IPS-18c (cell line): ENCODE measurements at regions not wholly inside any gene's neighbourhood (a gene's known extent, or its start where the extent isn't known, plus 50 kb on each side); places are given as distances from the start of the nearest gene placed in this dataset.
"Not testable (repeated sequence)": the region's sequence is repeated elsewhere in the genome, so short reads cannot be mapped to it uniquely, and the experiment has no call there.

Source experiments
- H3K4me3 ChIP-seq: 2 replicates; pipeline ENCODE4 v1.7.0; 2013; ENCODE audit warnings: low read depth, mild to moderate bottlenecking, low read length, moderate library complexity; ENCODE audit not compliant: insufficient read depth
- H3K9me3 ChIP-seq: one replicate; pipeline ENCODE4 v1.6.1; 2013; ENCODE audit warnings: mild to moderate bottlenecking, low read length, moderate library complexity; ENCODE audit not compliant: control insufficient read depth, insufficient read depth

DNA sequence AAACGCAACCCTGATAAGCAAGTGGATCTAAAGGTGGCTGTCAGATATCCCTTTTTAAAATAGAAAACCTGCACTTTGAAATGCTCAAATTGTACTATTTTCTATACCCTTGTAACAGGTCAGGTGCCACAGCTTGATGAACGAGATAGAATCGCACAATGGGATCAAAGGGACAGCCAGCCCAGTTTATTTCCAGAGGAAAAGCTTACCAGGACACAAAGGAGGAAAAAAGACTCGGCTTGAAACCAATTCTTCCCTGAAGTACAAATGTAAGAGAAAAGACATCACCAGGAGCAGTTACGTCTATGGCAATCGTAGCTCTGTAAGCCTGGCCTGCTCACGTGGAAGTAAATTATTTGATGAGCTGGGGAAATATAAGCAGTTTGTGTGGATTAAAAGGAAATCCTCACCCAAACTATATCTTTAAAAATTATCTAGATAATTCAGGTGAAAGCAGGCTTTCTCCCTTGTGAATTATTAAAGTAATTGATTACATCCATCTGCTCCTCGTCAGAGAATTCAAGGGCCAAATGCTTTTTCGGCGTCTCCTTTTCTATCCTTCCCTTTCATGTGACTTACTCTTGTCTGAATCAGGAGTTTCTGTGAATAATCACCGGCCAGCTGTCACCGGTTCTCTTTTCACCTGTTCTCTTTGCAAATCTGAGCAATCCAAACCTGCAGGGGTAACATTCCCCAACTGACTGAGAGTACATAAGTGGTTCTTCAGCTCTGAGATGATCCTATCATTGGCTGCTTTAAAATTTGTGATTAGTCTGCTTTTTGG, 339.2 kb upstream of the ONECUT1 start:
- no peaks in the 10 kb centered on the region for H3K9me3 ChIP-seq
- H3K4me3 ChIP-seq: no peak overlapping the region

GRCh38 chr15:53128652-53129051, 338.5 kb upstream of the ONECUT1 start:
- Histone ChIP-seq H3K4me3 (no peak overlapping the region), H3K9me3 (no peaks in the 10 kb centered on the region)

DNA sequence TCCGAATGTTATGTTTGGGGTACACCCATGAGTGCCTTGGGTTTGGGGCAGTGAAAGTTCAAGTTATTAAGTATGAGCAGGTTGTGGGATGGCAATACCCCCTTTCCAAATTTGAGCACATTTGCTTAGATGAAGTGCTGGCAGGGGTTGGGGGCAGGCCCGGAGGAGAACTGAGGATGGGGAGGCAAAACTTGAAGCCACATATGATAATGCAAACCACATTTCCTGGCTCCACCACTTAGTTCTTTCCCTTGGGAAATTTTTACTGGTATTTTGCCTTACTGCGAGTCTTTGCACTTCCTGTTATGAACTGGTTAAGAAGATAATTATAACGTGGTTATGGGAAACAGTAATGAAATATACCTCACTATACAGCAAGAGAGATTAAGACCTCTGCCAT, 336.0 kb upstream of the ONECUT1 start:
- Histone ChIP-seq H3K4me3 (no peak overlapping the region), H3K9me3 (no peaks in the 10 kb centered on the region)

GRCh38 chr15:53122818-53123217, 332.7 kb upstream of the ONECUT1 start:
- no peak overlapping the region for H3K4me3 ChIP-seq
- no peaks in the 10 kb centered on the region for H3K9me3 ChIP-seq

DNA sequence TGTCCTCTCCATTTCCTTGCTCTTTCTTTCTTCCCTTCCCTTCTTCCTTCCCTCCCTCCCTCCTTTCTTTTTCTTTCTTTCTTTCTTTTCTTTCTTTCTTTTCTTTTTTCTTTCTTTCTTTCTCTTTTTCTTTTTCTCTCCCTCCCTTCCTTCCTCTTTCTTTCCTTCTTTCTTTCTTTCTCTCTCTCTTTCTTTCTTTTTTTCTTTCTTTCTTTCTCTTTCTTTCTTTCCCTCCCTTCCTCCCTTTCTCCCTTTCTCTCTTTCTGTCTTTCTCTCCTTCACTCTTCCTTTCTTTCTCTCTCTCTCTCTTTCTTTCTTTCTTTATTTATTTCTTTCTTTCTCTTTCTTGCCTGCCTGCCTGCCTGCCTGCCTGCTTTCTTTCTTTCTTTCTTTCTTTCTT, 326.8 kb upstream of the ONECUT1 start:
- H3K9me3 ChIP-seq, H3K4me3 ChIP-seq: not testable (repeated sequence)

GRCh38 chr15:53116169-53116568, 326.0 kb upstream of the ONECUT1 start:
- Histone ChIP-seq H3K9me3 (no peaks in the 10 kb centered on the region), H3K4me3 (no peak overlapping the region)

GRCh38 chr15:53115563-53115962, 325.4 kb upstream of the ONECUT1 start:
- Histone ChIP-seq H3K4me3 (no peak overlapping the region), H3K9me3 (no peaks in the 10 kb centered on the region)

- Histone ChIP-seq H3K4me3 (no peak overlapping the region), H3K9me3 (no peaks in the 10 kb centered on the region)
Observed at GRCh38 chr15:53114960-53115359, 324.8 kb upstream of the ONECUT1 start.

DNA sequence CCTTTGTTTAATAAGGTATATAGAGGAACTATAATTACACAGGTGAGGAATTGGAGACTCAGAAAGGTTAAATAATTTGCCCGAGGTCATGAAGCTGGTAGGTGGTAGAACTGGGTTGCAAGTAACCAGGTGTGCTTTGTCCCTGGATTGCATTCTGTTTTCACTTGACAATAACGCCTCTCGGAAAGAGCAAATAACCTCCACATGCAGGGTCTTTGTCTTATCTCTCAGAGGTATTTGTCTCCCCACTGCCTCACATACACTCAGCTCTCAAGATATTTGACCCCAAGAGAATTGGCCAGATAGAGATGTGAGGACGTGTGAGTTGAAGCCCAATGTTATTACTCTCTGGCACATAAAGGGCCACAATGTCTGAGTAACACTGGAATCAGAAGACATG, 320.9 kb upstream of the ONECUT1 start:
- Histone ChIP-seq H3K4me3 (no peak overlapping the region), H3K9me3 (no peaks in the 10 kb centered on the region)

DNA sequence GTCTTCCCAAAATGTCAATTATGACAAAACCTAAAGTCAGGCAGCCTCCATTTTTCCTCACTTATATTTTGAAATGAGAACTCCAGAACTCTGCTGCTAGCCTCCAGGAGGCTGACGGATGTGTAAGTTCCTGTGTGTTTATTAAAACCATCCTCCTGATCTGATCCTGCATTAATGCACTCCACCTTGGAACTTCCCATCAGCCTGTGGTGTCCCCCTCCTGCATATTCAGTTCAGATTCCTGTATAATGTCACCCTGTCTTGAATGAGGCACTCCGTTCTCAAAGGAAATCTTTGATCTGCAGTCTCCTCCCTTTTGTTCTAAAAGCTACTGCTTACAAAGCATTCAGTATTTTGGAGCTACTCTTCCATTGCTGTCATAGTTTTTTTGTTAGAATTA, 318.2 kb upstream of the ONECUT1 start:
- H3K9me3 ChIP-seq: no peaks in the 10 kb centered on the region
- no peak overlapping the region for H3K4me3 ChIP-seq

- H3K9me3 ChIP-seq: no peaks in the 10 kb centered on the region
Observed at GRCh38 chr15:53107855-53108254, 317.7 kb upstream of the ONECUT1 start.

GRCh38 chr15:53106505-53107286, 316.6 kb upstream of the ONECUT1 start:
- no peaks in the 10 kb centered on the region for H3K9me3 ChIP-seq
- no peak overlapping the region for H3K4me3 ChIP-seq

More at GRCh38 chr15:53107855-53108254, 317.7 kb upstream of the ONECUT1 start:
- no peak overlapping the region for H3K4me3 ChIP-seq

DNA sequence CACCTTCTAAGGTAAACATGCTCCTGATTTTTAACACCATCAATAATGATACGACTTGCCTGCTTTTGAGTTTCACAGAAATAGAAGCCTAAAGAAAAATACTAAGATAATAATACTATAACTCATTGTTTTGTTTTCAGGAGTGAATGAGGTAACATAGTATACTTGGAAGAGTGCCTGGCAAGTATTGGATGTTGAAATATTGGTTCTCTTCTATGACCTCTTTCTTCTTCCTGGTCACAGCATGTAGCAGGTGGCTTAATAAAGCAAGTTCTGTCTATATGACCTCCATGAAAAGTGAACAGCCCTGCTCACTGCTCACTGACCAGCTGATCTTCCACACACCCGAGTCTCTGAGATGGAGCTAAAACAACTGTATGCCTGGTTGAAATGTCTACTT, 312.3 kb upstream of the ONECUT1 start:
- Histone ChIP-seq H3K9me3 (no peaks in the 10 kb centered on the region), H3K4me3 (no peak overlapping the region)

DNA sequence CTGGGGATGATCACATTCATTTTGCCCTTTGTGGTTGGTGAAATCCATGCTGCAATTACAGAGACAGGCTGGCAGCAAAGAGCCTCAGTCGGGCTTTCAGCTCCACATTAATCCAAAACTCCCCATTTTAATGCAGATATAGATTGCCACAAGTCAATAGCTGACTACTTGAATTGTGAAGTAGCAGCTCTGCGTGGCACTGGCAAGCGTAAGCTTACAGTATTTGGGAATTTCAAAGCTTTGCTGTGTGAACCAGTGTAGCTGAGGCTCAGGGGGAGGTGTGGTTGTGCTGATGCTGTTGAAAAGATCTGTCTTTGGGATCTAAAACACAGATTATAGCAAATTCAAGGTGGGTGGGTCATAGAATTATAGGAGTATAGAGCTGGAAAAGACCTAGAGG, 290.3 kb upstream of the ONECUT1 start:
- no peaks in the 10 kb centered on the region for H3K9me3 ChIP-seq
- H3K4me3 ChIP-seq: no peak overlapping the region

- no peak overlapping the region for H3K4me3 ChIP-seq
Observed at GRCh38 chr15:53074221-53074620, 284.1 kb upstream of the ONECUT1 start.

GRCh38 chr15:53072077-53072476, 281.9 kb upstream of the ONECUT1 start:
- Histone ChIP-seq H3K4me3 (no peak overlapping the region), H3K9me3 (no peaks in the 10 kb centered on the region)

More at GRCh38 chr15:53074221-53074620, 284.1 kb upstream of the ONECUT1 start:
- no peaks in the 10 kb centered on the region for H3K9me3 ChIP-seq

DNA sequence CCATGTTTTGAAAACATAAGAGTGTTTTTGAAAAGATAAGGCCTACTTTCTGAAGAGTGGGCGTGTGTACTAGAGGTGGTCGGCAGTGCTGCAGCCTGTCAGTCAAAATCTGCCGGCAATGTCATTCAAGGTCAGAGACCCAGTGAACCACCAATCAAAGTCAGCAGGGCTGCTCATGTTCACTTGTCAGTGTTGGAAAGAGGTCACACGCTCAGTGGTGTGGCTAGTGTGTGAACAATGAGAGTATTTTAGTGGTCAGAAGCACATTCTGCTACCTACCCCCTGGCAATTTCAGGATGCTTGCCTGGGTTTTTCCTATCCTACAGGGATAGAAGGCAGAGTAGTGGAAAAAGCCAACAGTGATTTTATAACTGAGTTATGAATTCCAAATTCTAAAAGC, 278.5 kb upstream of the ONECUT1 start:
- Histone ChIP-seq H3K4me3 (no peak overlapping the region), H3K9me3 (no peaks in the 10 kb centered on the region)

- H3K9me3 ChIP-seq: no peaks in the 10 kb centered on the region
- no peak overlapping the region for H3K4me3 ChIP-seq
Observed at GRCh38 chr15:53059273-53060043, 269.3 kb upstream of the ONECUT1 start.
